Neutrophil (primary cell): ENCODE measurements at regions not wholly inside any gene's neighbourhood (a gene's known extent, or its start where the extent isn't known, plus 50 kb on each side); places are given as distances from the start of the nearest gene placed in this dataset.

ENCODE experiments used
- H3K27ac ChIP-seq: fragments of 200-600 bp; sonication (generic); 2 replicates; pipeline ENCODE4 v1.5.1; 2016; ENCODE audit warnings: mild to moderate bottlenecking, moderate library complexity
- H3K27me3 ChIP-seq: fragments of 200-600 bp; sonication (generic); 2 replicates; pipeline ENCODE4 v1.6.0; 2016; ENCODE audit warnings: mild to moderate bottlenecking
- H3K36me3 ChIP-seq: fragments of 200-600 bp; sonication (generic); 2 replicates; pipeline ENCODE4 v1.5.1; 2017
- H3K4me1 ChIP-seq, 2 experiments: fragments of 200-600 bp in 1 of 2; sonication (generic) in 1 of 2; 1 replicate in 1 of 2; 2 replicates in 1 of 2; pipeline versions ENCODE4 v1.5.1 to v1.6.1; 2013 to 2016; ENCODE audit warnings: low read depth in 1 of 2, low read length in 1 of 2, mild to moderate bottlenecking in 1 of 2, moderate library complexity in 1 of 2; ENCODE audit not compliant: control insufficient read depth in 1 of 2, insufficient read depth in 1 of 2
- H3K4me3 ChIP-seq, 2 experiments: fragments of 200-600 bp in 1 of 2; sonication (generic) in 1 of 2; 1 replicate in 1 of 2; 2 replicates in 1 of 2; pipeline ENCODE4 v1.5.1; 2013 to 2016; ENCODE audit warnings: low read depth in 1 of 2, low read length in 1 of 2, mild to moderate bottlenecking in 1 of 2, moderate library complexity in 1 of 2
- H3K9me3 ChIP-seq: fragments of 200-600 bp; sonication (generic); 2 replicates; pipeline ENCODE4 v1.5.1; 2016
- TF ChIP-seq, protein P1 (sequence below): fragments of 200-600 bp; sonication (generic); IDR thresholded peaks from 2 replicates; pipeline ENCODE4 v1.5.1; 2016; ENCODE audit warnings: antibody characterized with exemption

DNA sequence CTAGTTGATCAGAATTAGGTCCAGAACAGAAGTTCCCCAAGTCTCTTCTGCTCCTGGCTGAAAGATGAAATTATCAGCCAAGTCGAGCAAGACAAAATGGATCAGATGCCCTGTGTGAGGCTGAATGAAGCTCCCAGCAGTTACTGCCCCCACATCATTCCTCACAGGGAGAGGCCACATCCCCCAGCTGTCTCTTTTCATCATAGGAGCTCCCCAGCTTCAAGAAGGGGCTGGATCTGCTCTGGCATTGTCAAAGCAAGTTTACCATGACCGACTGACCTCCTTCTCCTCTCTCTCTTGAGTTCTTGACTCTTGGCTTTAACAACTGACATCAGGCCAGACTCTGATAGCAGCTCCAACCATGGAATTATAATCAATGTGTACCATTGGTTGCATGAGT is 133.3 kb upstream of the RAD23B start:
- Histone ChIP-seq H3K4me3 (no peak overlapping the region), H3K27me3 (no peaks in the 10 kb centered on the region), H3K27ac (no peak overlapping the region), H3K36me3 (no peaks in the 10 kb centered on the region), H3K4me1 (no peaks in the 10 kb centered on the region), H3K9me3 (no peaks in the 10 kb centered on the region)
- TF ChIP-seq, protein P1, sequence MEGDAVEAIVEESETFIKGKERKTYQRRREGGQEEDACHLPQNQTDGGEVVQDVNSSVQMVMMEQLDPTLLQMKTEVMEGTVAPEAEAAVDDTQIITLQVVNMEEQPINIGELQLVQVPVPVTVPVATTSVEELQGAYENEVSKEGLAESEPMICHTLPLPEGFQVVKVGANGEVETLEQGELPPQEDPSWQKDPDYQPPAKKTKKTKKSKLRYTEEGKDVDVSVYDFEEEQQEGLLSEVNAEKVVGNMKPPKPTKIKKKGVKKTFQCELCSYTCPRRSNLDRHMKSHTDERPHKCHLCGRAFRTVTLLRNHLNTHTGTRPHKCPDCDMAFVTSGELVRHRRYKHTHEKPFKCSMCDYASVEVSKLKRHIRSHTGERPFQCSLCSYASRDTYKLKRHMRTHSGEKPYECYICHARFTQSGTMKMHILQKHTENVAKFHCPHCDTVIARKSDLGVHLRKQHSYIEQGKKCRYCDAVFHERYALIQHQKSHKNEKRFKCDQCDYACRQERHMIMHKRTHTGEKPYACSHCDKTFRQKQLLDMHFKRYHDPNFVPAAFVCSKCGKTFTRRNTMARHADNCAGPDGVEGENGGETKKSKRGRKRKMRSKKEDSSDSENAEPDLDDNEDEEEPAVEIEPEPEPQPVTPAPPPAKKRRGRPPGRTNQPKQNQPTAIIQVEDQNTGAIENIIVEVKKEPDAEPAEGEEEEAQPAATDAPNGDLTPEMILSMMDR, result no peak

GRCh38 chr9:107153336-107153735 is 129.7 kb upstream of the RAD23B start:
- Histone ChIP-seq H3K4me1 (no peaks in the 10 kb centered on the region), H3K9me3 (no peaks in the 10 kb centered on the region), H3K27me3 (peaks cover 11% of the 10 kb centered on the region), H3K27ac (no peak overlapping the region), H3K4me3 (no peak overlapping the region), H3K36me3 (no peaks in the 10 kb centered on the region)
- TF ChIP-seq, protein P1, result no peak

DNA sequence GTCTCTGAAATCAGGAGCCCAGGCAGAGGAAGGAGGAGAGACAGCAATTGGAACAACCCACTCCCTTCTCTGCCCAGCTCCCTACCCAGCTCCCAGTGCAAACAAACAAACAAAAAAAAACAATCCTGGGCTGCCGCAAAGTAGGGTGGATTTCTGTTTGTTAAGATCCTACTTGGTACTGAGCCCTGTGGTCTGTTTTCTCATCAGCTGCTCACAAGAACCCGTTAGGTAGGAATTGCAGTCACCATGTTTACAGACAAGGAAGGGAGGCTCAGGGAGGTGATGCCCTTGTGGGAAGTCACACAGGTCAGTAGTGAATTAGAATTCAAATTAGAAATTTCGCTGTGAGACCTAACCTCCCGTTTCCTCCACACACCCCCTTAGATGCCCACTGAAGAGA is 128.8 kb upstream of the RAD23B start:
- TF ChIP-seq, protein P1, result no peak
- no peaks in the 10 kb centered on the region for H3K9me3 ChIP-seq
- H3K36me3 ChIP-seq, result no peaks in the 10 kb centered on the region
- H3K27ac ChIP-seq, result no peak overlapping the region
- H3K27me3 ChIP-seq, result peaks cover 11% of the 10 kb centered on the region
- H3K4me3 ChIP-seq, result no peak overlapping the region
- no peaks in the 10 kb centered on the region for H3K4me1 ChIP-seq

GRCh38 chr9:107154766-107155165 is 128.3 kb upstream of the RAD23B start:
- TF ChIP-seq, protein P1, result no peak
- H3K4me3 ChIP-seq, result no peak overlapping the region
- H3K36me3 ChIP-seq, result no peaks in the 10 kb centered on the region
- H3K9me3 ChIP-seq, result no peaks in the 10 kb centered on the region
- H3K27ac ChIP-seq, result no peak overlapping the region
- peaks cover 11% of the 10 kb centered on the region for H3K27me3 ChIP-seq
- H3K4me1 ChIP-seq, result no peaks in the 10 kb centered on the region

GRCh38 chr9:107155244-107155817 is 127.7 kb upstream of the RAD23B start:
- Histone ChIP-seq H3K4me3 (no peak overlapping the region), H3K9me3 (no peaks in the 10 kb centered on the region), H3K27me3 (peaks cover 11% of the 10 kb centered on the region)

More at GRCh38 chr9:107155244-107155817, 127.7 kb upstream of the RAD23B start:
- no peaks in the 10 kb centered on the region for H3K36me3 ChIP-seq
- TF ChIP-seq, protein P1, result no peak
- no peaks in the 10 kb centered on the region for H3K4me1 ChIP-seq
- no peak overlapping the region for H3K27ac ChIP-seq
